GM23248 (cell line): ENCODE measurements at regions not wholly inside any gene's neighbourhood (a gene's known extent, or its start where the extent isn't known, plus 50 kb on each side); places are given as distances from the start of the nearest gene placed in this dataset.

Source experiments
- EZH2 ChIP-seq: fragments of 200-600 bp; sonication (generic); IDR thresholded peaks from 2 replicates; pipeline ENCODE4 v1.6.1; 2018; ENCODE audit warnings: antibody characterized with exemption, mild to moderate bottlenecking; ENCODE audit not compliant: insufficient read depth, poor library complexity, severe bottlenecking
- EZH2phosphoT487 ChIP-seq: fragments of 200-600 bp; sonication (generic); IDR thresholded peaks from 2 replicates; pipeline ENCODE4 v1.6.1; 2018; ENCODE audit warnings: antibody characterized with exemption, moderate library complexity, mild to moderate bottlenecking, low read depth; ENCODE audit not compliant: insufficient read depth

GRCh38 chrY:8329929-8330328, 1007.3 kb upstream of the TSPY4 start:
- no peak for TF ChIP-seq EZH2phosphoT487
- no peak for TF ChIP-seq EZH2
